KMS-11 (cell line): ENCODE measurements at regions not wholly inside any gene's neighbourhood (a gene's known extent, or its start where the extent isn't known, plus 50 kb on each side); places are given as distances from the start of the nearest gene placed in this dataset.

Experiments
- H2AFZ ChIP-seq: fragments of 200-600 bp; sonication (generic); 2 replicates; pipeline ENCODE4 v1.6.1; 2016; ENCODE audit warnings: antibody characterized with exemption, mixed run types, low read depth
- H3K27ac ChIP-seq: fragments of 200-600 bp; sonication (generic); 2 replicates; pipeline ENCODE4 v1.6.1; 2016; ENCODE audit warnings: mild to moderate bottlenecking, mixed run types
- H3K27me3 ChIP-seq: fragments of 200-600 bp; sonication (generic); 2 replicates; pipeline ENCODE4 v1.6.1; 2017; ENCODE audit warnings: mild to moderate bottlenecking, low read depth, mixed run types, moderate library complexity; ENCODE audit not compliant: insufficient read depth
- H3K36me3 ChIP-seq: fragments of 200-600 bp; sonication (generic); 2 replicates; pipeline ENCODE4 v1.6.1; 2017; ENCODE audit warnings: mild to moderate bottlenecking, mixed run types; ENCODE audit not compliant: insufficient read depth
- H3K4me1 ChIP-seq: fragments of 200-600 bp; sonication (generic); 2 replicates; pipeline ENCODE4 v1.6.1; 2016; ENCODE audit warnings: mild to moderate bottlenecking, low read depth, mixed run types; ENCODE audit not compliant: poor library complexity, severe bottlenecking
- H3K4me2 ChIP-seq: fragments of 200-600 bp; sonication (generic); 2 replicates; pipeline ENCODE4 v1.7.0; 2016; ENCODE audit warnings: mild to moderate bottlenecking, mixed run types
- H3K4me3 ChIP-seq: fragments of 200-600 bp; sonication (generic); IDR thresholded peaks from 2 replicates; pipeline ENCODE4 v1.6.1; 2017; ENCODE audit warnings: low read depth, low read length, mixed read lengths; ENCODE audit not compliant: insufficient read depth
- H3K79me2 ChIP-seq: fragments of 200-600 bp; sonication (generic); 2 replicates; pipeline ENCODE4 v1.6.1; 2016; ENCODE audit warnings: low read depth, mixed run types; ENCODE audit not compliant: insufficient read depth
- H3K9ac ChIP-seq: fragments of 200-600 bp; sonication (generic); 2 replicates; pipeline ENCODE4 v1.6.1; 2016; ENCODE audit warnings: mild to moderate bottlenecking, mixed run types
- H4K20me1 ChIP-seq: fragments of 200-600 bp; sonication (generic); 2 replicates; pipeline ENCODE4 v1.6.1; 2016; ENCODE audit warnings: mild to moderate bottlenecking, mixed run types; ENCODE audit not compliant: insufficient read depth
- CTCF ChIP-seq: fragments of 200-600 bp; sonication (generic); conservative IDR thresholded peaks from 2 replicates; pipeline ENCODE4 v1.6.1; 2017; ENCODE audit warnings: low read depth, mild to moderate bottlenecking, antibody characterized with exemption, low read length, moderate library complexity, mixed read lengths

- Histone ChIP-seq H2AFZ (no peak overlapping the region), H3K4me2 (no peak overlapping the region), H3K9ac (no peak overlapping the region), H3K79me2 (no peaks in the 10 kb centered on the region), H3K36me3 (no peaks in the 10 kb centered on the region), H3K27me3 (no peaks in the 10 kb centered on the region), H3K27ac (no peak overlapping the region), H3K4me3 (no peak overlapping the region), H4K20me1 (no peaks in the 10 kb centered on the region), H3K4me1 (no peaks in the 10 kb centered on the region)
- TF ChIP-seq CTCF, result no peak
These were observed 278.5 kb downstream of the TMEM167A start for GRCh38 chr5:82798676-82799075.

GRCh38 chr5:82796643-82797416 lies 280.4 kb downstream of the TMEM167A start:
- no peaks in the 10 kb centered on the region for H3K79me2 ChIP-seq
- no peak overlapping the region for H3K4me3 ChIP-seq
- H3K4me2 ChIP-seq, result no peak overlapping the region
- TF ChIP-seq CTCF, result no peak
- H3K36me3 ChIP-seq, result no peaks in the 10 kb centered on the region
- H4K20me1 ChIP-seq, result no peaks in the 10 kb centered on the region
- no peak overlapping the region for H3K27ac ChIP-seq
- no peak overlapping the region for H2AFZ ChIP-seq
- no peaks in the 10 kb centered on the region for H3K4me1 ChIP-seq
- H3K27me3 ChIP-seq, result no peaks in the 10 kb centered on the region
- H3K9ac ChIP-seq, result no peak overlapping the region

GRCh38 chr5:82794876-82795275 lies 282.3 kb downstream of the TMEM167A start:
- no peak for TF ChIP-seq CTCF
- no peaks in the 10 kb centered on the region for H4K20me1 ChIP-seq
- no peak overlapping the region for H2AFZ ChIP-seq
- no peak overlapping the region for H3K27ac ChIP-seq
- no peak overlapping the region for H3K4me3 ChIP-seq
- H3K27me3 ChIP-seq, result no peaks in the 10 kb centered on the region
- H3K79me2 ChIP-seq, result no peaks in the 10 kb centered on the region
- no peaks in the 10 kb centered on the region for H3K36me3 ChIP-seq
- no peaks in the 10 kb centered on the region for H3K4me1 ChIP-seq
- no peak overlapping the region for H3K4me2 ChIP-seq
- H3K9ac ChIP-seq, result no peak overlapping the region

GRCh38 chr5:82793808-82794419 lies 283.3 kb downstream of the TMEM167A start:
- H3K4me1 ChIP-seq, result no peaks in the 10 kb centered on the region
- H3K4me2 ChIP-seq, result no peak overlapping the region
- no peak overlapping the region for H2AFZ ChIP-seq
- H3K9ac ChIP-seq, result no peak overlapping the region
- H3K27ac ChIP-seq, result no peak overlapping the region
- H4K20me1 ChIP-seq, result no peaks in the 10 kb centered on the region
- H3K79me2 ChIP-seq, result no peaks in the 10 kb centered on the region
- no peaks in the 10 kb centered on the region for H3K36me3 ChIP-seq
- no peak overlapping the region for H3K4me3 ChIP-seq
- TF ChIP-seq CTCF, result peak; percentile 85
- no peaks in the 10 kb centered on the region for H3K27me3 ChIP-seq
